WI38 (cell line): ENCODE measurements at regions not wholly inside any gene's neighbourhood (a gene's known extent, or its start where the extent isn't known, plus 50 kb on each side); places are given as distances from the start of the nearest gene placed in this dataset.

ENCODE experiments used
- H3K4me3 ChIP-seq: 2 replicates; pipeline ENCODE4 v1.5.1; 2011; ENCODE audit warnings: low read depth, mild to moderate bottlenecking, control low read depth, low read length
- TF ChIP-seq, protein P1 (sequence below): IDR thresholded peaks from 2 replicates; pipeline ENCODE4 v1.5.1; 2012; ENCODE audit warnings: low read depth, mild to moderate bottlenecking, control low read depth, low read length

DNA sequence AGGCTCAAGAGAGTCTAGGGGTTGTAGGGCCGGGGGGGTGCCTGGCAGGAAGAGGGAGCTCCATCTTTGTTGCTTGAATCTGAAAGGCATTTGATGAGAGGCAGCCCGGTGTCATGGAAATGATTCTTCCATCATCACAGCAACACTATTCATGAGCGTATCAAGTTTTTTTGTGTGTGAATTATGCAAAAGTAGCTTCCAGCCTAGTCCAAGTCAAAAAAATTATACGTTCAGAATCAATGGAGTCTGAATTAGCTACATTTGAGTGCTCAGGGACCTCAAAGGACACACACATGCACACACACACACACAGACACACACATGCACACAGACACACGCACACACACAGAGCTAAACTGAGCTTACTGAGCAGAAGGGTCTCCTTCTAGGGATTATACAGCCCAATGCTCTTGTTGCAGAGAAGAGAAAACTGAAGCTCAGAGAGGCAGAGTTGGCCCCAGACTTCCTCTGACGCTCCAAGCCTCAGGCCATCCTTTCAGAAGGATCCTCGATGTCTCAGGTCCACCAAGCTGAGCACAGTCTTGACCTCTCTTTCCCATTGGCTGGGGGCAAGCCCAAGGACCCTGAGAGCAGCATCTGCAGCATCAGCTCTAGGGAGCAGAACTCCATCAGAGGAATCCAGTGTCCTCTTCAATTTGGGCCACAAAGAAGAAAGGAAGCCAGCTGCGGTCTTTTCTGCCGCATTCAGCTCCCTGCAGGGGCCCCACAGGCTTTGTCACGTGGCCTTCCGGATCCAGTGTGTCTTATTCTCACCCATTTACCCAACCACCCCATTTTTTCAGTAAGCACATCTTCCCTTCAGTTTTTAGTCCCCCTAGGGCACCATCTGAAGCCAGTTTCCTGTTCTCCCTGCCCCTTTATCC is 228.0 kb downstream of the UACA start:
- TF ChIP-seq, protein P1, sequence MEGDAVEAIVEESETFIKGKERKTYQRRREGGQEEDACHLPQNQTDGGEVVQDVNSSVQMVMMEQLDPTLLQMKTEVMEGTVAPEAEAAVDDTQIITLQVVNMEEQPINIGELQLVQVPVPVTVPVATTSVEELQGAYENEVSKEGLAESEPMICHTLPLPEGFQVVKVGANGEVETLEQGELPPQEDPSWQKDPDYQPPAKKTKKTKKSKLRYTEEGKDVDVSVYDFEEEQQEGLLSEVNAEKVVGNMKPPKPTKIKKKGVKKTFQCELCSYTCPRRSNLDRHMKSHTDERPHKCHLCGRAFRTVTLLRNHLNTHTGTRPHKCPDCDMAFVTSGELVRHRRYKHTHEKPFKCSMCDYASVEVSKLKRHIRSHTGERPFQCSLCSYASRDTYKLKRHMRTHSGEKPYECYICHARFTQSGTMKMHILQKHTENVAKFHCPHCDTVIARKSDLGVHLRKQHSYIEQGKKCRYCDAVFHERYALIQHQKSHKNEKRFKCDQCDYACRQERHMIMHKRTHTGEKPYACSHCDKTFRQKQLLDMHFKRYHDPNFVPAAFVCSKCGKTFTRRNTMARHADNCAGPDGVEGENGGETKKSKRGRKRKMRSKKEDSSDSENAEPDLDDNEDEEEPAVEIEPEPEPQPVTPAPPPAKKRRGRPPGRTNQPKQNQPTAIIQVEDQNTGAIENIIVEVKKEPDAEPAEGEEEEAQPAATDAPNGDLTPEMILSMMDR = no peak
- H3K4me3 ChIP-seq = no peak overlapping the region

DNA sequence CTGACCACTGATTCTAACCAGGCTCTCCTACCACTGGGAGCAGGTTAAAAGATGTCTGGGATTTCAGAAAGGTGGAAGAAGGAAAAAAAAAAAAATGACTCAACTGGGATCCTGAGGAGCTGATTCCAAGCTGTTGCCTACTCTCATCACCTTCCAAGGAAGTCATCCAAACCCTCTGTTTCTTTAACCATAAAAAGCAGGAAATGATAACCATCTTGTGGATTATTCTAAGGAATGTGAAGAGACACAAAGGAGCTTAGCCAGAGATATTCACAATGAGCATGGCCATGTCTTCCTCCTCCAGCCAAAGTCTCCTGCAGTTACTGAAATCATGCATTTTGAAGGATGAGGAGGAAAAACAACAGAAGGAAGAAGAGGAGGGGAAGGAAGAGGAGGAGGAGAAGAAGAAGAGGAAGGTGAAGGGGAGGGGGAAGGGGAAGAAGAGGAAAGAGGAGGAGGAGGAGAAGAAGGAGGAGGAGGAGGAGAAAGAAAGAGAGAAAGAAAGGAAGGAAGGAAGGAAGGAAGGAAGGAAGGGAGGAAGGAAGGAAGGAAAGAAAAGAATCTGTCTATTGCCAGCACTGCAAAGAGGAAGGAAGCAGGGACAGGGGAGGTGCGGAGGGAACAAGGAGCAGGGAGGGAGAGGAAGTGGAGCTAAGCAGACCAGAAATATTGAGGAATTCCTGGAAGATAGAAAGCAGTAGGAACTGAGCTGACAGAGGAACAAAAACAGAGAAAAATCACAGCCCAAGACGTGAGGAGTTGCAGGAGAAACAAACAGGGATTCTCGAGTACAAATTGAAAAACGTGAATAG is 229.2 kb downstream of the UACA start:
- H3K4me3 ChIP-seq = no peak overlapping the region

GRCh38 chr15:70532531-70533186 is 230.7 kb downstream of the UACA start:
- H3K4me3 ChIP-seq = no peak overlapping the region
- TF ChIP-seq, protein P1 = no peak

More for the DNA sequence above, 229.2 kb downstream of the UACA start:
- TF ChIP-seq, protein P1 = no peak

DNA sequence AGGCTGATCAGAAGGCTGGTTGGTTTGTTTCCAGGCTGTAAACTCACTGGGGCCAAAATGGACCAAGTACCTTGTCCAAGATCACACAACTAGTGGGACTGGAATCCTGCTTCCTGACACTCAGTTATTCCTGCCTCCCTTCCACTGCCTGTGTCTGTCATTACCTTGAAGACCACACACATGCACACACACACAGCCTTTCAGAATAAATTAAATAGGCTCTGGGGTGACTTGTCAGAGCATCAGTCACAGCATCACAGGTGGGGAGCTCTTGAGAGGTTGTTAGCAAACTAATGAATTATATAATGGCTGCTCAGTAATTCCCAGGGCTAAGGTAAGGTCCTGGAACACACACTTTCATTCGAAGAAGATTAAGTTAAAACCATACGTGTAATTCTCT is 231.8 kb downstream of the UACA start:
- no peak overlapping the region for H3K4me3 ChIP-seq
- TF ChIP-seq, protein P1 = no peak

DNA sequence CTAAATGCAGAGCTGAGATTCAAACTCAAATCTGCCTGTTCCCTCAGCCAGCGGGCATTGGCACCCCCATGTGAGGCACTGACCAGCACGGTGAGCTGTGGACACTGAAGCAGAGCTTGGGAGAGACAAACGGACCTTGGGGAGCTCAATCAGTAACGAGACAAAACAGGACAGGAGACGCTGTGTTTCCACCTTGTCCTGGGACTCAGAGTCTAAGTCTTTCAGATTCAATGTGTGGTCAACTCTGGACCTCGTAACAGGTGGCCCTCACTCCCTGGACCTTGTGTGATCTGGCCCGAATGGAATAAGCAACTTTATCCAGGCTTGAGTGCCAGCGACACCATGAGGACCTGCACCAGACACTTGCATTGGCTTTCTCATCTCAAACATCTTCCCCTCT is 232.5 kb downstream of the UACA start:
- no peak overlapping the region for H3K4me3 ChIP-seq
- TF ChIP-seq, protein P1 = no peak

- H3K4me3 ChIP-seq = no peak overlapping the region
- TF ChIP-seq, protein P1 = no peak
Measured at GRCh38 chr15:70530503-70530902, 232.9 kb downstream of the UACA start.
